H9 (cell line): ENCODE measurements at regions not wholly inside any gene's neighbourhood (a gene's known extent, or its start where the extent isn't known, plus 50 kb on each side); places are given as distances from the start of the nearest gene placed in this dataset.

ENCODE experiments used
- DNase-seq: peaks from one replicate; pipeline ENCODE4 v3.0.0-alpha.2; 2017
- H2AFZ ChIP-seq: one replicate; pipeline ENCODE4 v1.6.1; 2013; ENCODE audit warnings: mild to moderate bottlenecking, low read length, control low read depth, moderate library complexity
- H2AK5ac ChIP-seq: 2 replicates; pipeline ENCODE4 v1.6.1; 2013; ENCODE audit warnings: low read length, control low read depth, mixed read lengths; ENCODE audit not compliant: insufficient read length
- H2BK120ac ChIP-seq: one replicate; pipeline ENCODE4 v1.6.1; 2013; ENCODE audit warnings: low read depth, mild to moderate bottlenecking, low read length, control low read depth, inconsistent platforms; ENCODE audit not compliant: poor library complexity, severe bottlenecking
- H2BK12ac ChIP-seq: 2 replicates; pipeline ENCODE4 v1.6.1; 2013; ENCODE audit warnings: low read length, control low read depth, mixed read lengths, low read depth; ENCODE audit not compliant: insufficient read length
- H2BK15ac ChIP-seq: 2 replicates; pipeline ENCODE4 v1.6.1; 2013; ENCODE audit warnings: low read depth, low read length, control low read depth
- H2BK20ac ChIP-seq: one replicate; pipeline ENCODE4 v1.6.1; 2013; ENCODE audit warnings: low read depth, mild to moderate bottlenecking, low read length, control low read depth, inconsistent platforms; ENCODE audit not compliant: poor library complexity, severe bottlenecking
- H2BK5ac ChIP-seq: 2 replicates; pipeline ENCODE4 v1.6.1; 2013; ENCODE audit warnings: low read length, control low read depth, mixed read lengths; ENCODE audit not compliant: insufficient read length
- H3K14ac ChIP-seq: 2 replicates; pipeline ENCODE4 v1.6.1; 2013; ENCODE audit warnings: low read length, control low read depth; ENCODE audit not compliant: insufficient read depth
- H3K18ac ChIP-seq: 2 replicates; pipeline ENCODE4 v1.6.1; 2013; ENCODE audit warnings: low read depth, mild to moderate bottlenecking, mixed read lengths, low read length, control low read depth; ENCODE audit not compliant: insufficient read length
- H3K23ac ChIP-seq: 2 replicates; pipeline ENCODE4 v1.6.1; 2013; ENCODE audit warnings: low read length, control low read depth, mixed read lengths, low read depth; ENCODE audit not compliant: insufficient read length
- H3K23me2 ChIP-seq: 2 replicates; pipeline ENCODE4 v1.6.1; 2013; ENCODE audit warnings: low read depth, mild to moderate bottlenecking, mixed read lengths, low read length, control low read depth; ENCODE audit not compliant: insufficient read length, poor library complexity, severe bottlenecking
- H3K27ac ChIP-seq: 2 replicates; pipeline ENCODE4 v1.5.1; 2013; ENCODE audit warnings: low read length, control low read depth, mixed read lengths, low read depth; ENCODE audit not compliant: insufficient read length
- H3K27me3 ChIP-seq: 2 replicates; pipeline ENCODE4 v1.6.1; 2013; ENCODE audit warnings: low read length, control low read depth, inconsistent platforms; ENCODE audit not compliant: insufficient read depth
- H3K4ac ChIP-seq: 2 replicates; pipeline ENCODE4 v1.6.1; 2013; ENCODE audit warnings: low read depth, mild to moderate bottlenecking, control low read depth, inconsistent platforms, low read length, moderate library complexity
- H3K4me1 ChIP-seq: 2 replicates; pipeline ENCODE4 v1.6.1; 2013; ENCODE audit warnings: low read length, control low read depth, inconsistent platforms; ENCODE audit not compliant: insufficient read depth
- H3K4me2 ChIP-seq: 2 replicates; pipeline ENCODE4 v1.6.1; 2013; ENCODE audit warnings: low read length, control low read depth, mixed read lengths; ENCODE audit not compliant: insufficient read length, insufficient read depth
- H3K56ac ChIP-seq: 2 replicates; pipeline ENCODE4 v1.6.1; 2013; ENCODE audit warnings: low read depth, mild to moderate bottlenecking, mixed read lengths, low read length, control low read depth; ENCODE audit not compliant: insufficient read length
- H3K79me1 ChIP-seq: 2 replicates; pipeline ENCODE4 v1.6.1; 2013; ENCODE audit warnings: low read depth, mild to moderate bottlenecking, moderate library complexity, low read length, control low read depth, inconsistent platforms; ENCODE audit not compliant: insufficient read depth, poor library complexity, severe bottlenecking
- H3K79me2 ChIP-seq: 2 replicates; pipeline ENCODE4 v1.6.1; 2013; ENCODE audit warnings: low read length, control low read depth, inconsistent platforms; ENCODE audit not compliant: insufficient read depth
- H3K9ac ChIP-seq: 2 replicates; pipeline ENCODE4 v1.6.1; 2013; ENCODE audit warnings: low read length, control low read depth, mixed read lengths; ENCODE audit not compliant: insufficient read length; ENCODE audit errors: extremely low read depth
- H3K9me3 ChIP-seq: one replicate; pipeline ENCODE4 v1.6.1; 2013; ENCODE audit warnings: low read depth, low read length, inconsistent platforms; ENCODE audit not compliant: control insufficient read depth
- H3T11ph ChIP-seq: one replicate; pipeline ENCODE4 v1.6.1; 2013; ENCODE audit warnings: mild to moderate bottlenecking, low read length, control low read depth, inconsistent platforms
- H4K20me1 ChIP-seq: one replicate; pipeline ENCODE4 v1.6.1; 2013; ENCODE audit not compliant: control insufficient read depth, insufficient read length, insufficient read depth
- H4K5ac ChIP-seq: 2 replicates; pipeline ENCODE4 v1.6.1; 2013; ENCODE audit warnings: low read depth, mild to moderate bottlenecking, mixed read lengths, low read length, control low read depth; ENCODE audit not compliant: insufficient read length
- H4K8ac ChIP-seq: replicated peaks from 2 replicates; pipeline ENCODE4 v1.6.1; 2013; ENCODE audit warnings: low read length, control low read depth, mixed read lengths, low read depth; ENCODE audit not compliant: insufficient read length
- H4K91ac ChIP-seq: 2 replicates; pipeline ENCODE4 v1.6.1; 2013; ENCODE audit warnings: low read depth, mild to moderate bottlenecking, moderate library complexity, mixed read lengths, low read length, control low read depth; ENCODE audit not compliant: insufficient read length
- H3K27ac Mint-ChIP-seq, 3 experiments: 2 replicates in 2 of 3; 3 replicates in 1 of 3; pipeline ENCODE4 v1.8.0; 2020 to 2021; ENCODE audit warnings: mixed read lengths in 3 of 3, mild to moderate bottlenecking in 1 of 3, moderate library complexity in 1 of 3
- H3K27me3 Mint-ChIP-seq: 2 replicates; pipeline ENCODE4 v1.8.0; 2021; ENCODE audit warnings: low read depth, mild to moderate bottlenecking, moderate library complexity, mixed read lengths
- H3K36me3 Mint-ChIP-seq, 3 experiments: 2 replicates in 2 of 3; 3 replicates in 1 of 3; pipeline ENCODE4 v1.8.0; 2020 to 2021; ENCODE audit warnings: low read depth in 3 of 3, mixed read lengths in 3 of 3; ENCODE audit not compliant: insufficient read depth in 1 of 3
- H3K4me1 Mint-ChIP-seq, 2 experiments: 2 replicates each; pipeline ENCODE4 v1.8.0; 2020; ENCODE audit warnings: mixed read lengths in 2 of 2
- H3K4me3 Mint-ChIP-seq, 2 experiments: 2 replicates in 1 of 2; 3 replicates in 1 of 2; pipeline ENCODE4 v1.8.0; 2020 to 2021; ENCODE audit warnings: mild to moderate bottlenecking in 2 of 2, mixed read lengths in 2 of 2, moderate library complexity in 1 of 2
- H3K9me3 Mint-ChIP-seq, 2 experiments: 2 replicates in 1 of 2; 3 replicates in 1 of 2; pipeline ENCODE4 v1.8.0; 2020; ENCODE audit warnings: mild to moderate bottlenecking in 2 of 2, mixed read lengths in 2 of 2, moderate library complexity in 1 of 2
- WGBS: extraction: QIAGEN DNeasy Blood & Tissue Kit; methylation state at CpG from one replicate; pipeline ENCODE4 v1.1.7; 2013; ENCODE audit warnings: missing lambda C conversion rate, low lambda C conversion rate, mixed read lengths; ENCODE audit not compliant: insufficient read length; ENCODE audit errors: extremely low coverage; 5-methylcytosine and 5-hydroxymethylcytosine counted together
- TF ChIP-seq, protein P1 (sequence below): fragments of 200-600 bp; sonication (generic); conservative IDR thresholded peaks from 3 replicates; pipeline ENCODE4 v1.8.0; 2021; ENCODE audit warnings: antibody characterized with exemption, mild to moderate bottlenecking

DNA sequence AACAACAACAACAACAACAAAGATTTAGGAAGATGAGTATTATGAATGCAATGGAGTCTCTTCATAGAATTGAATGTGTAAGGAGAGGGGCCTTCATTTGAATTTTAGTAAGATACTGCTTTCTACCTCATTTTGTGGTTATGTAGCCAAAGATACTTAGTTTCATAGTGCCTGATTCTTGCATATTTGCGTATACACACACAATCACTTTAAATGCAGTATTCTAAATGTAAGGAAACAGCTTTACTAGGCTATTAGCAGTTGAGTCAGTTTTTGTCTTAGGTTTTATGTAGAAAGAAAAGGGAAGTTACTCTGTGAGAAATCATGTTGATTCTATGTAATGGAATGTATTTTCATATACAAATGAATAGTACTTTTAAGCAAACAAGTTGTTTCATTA, 80.5 kb downstream of the HAUS1 start:
- Histone ChIP-seq H3K18ac (no peak overlapping the region), H2BK5ac (no peak overlapping the region), H4K91ac (no peak overlapping the region), H2BK120ac (no peak overlapping the region), H3K56ac (no peak overlapping the region), H3K9ac (no peak overlapping the region), H3K79me2 (peaks cover 5% of the 10 kb centered on the region; the same call in 1 of the 2 replicates), H2AK5ac (no peak overlapping the region), H3K27ac (no peak overlapping the region), H3K9me3 (no peaks in the 10 kb centered on the region), H4K8ac (no peak overlapping the region), H2AFZ (no peak overlapping the region), H2BK20ac (no peak overlapping the region), H4K5ac (no peak overlapping the region), H3K27me3 (no peaks in the 10 kb centered on the region), H2BK12ac (no peak overlapping the region), H3K79me1 (peaks cover 9% of the 10 kb centered on the region), H4K20me1 (no peaks in the 10 kb centered on the region), H3K4me1 (no peaks in the 10 kb centered on the region), H3K23ac (no peak overlapping the region), H3T11ph (no peak overlapping the region), H2BK15ac (no peak overlapping the region), H3K4me2 (no peak overlapping the region), H3K4ac (no peak overlapping the region), H3K14ac (no peak overlapping the region), H3K23me2 (no peaks in the 10 kb centered on the region)
- WGBS: no CpG with 5 or more reads among the region's 1 CpG
- H3K36me3 Mint-ChIP-seq: peaks cover 0 to 1% (median 0%) of the 10 kb centered on the region in 3 experiments; a peak in 1 of 7 replicates
- no peaks in the 10 kb centered on the region for H3K27me3 Mint-ChIP-seq
- no peak overlapping the region for H3K4me3 Mint-ChIP-seq
- peaks cover 23% of the 10 kb centered on the region in 2 experiments for H3K4me1 Mint-ChIP-seq
- TF ChIP-seq, protein P1, sequence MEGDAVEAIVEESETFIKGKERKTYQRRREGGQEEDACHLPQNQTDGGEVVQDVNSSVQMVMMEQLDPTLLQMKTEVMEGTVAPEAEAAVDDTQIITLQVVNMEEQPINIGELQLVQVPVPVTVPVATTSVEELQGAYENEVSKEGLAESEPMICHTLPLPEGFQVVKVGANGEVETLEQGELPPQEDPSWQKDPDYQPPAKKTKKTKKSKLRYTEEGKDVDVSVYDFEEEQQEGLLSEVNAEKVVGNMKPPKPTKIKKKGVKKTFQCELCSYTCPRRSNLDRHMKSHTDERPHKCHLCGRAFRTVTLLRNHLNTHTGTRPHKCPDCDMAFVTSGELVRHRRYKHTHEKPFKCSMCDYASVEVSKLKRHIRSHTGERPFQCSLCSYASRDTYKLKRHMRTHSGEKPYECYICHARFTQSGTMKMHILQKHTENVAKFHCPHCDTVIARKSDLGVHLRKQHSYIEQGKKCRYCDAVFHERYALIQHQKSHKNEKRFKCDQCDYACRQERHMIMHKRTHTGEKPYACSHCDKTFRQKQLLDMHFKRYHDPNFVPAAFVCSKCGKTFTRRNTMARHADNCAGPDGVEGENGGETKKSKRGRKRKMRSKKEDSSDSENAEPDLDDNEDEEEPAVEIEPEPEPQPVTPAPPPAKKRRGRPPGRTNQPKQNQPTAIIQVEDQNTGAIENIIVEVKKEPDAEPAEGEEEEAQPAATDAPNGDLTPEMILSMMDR: no peak
- DNase-seq: no peak
- peak overlapping the region in 2 of 3 experiments; percentile 15 to 59; a peak in 5 of 7 replicates for H3K27ac Mint-ChIP-seq
- no peaks in the 10 kb centered on the region for H3K9me3 Mint-ChIP-seq
